SK-MEL-5 (cell line): ENCODE measurements at regions not wholly inside any gene's neighbourhood (a gene's known extent, or its start where the extent isn't known, plus 50 kb on each side); places are given as distances from the start of the nearest gene placed in this dataset.
A peak's percentile ranks its signal among the peaks of the same experiment; 100 is the strongest.

Source experiments
- DNase-seq: peaks from one replicate; pipeline ENCODE4 v3.0.0-alpha.2; 2016; ENCODE audit warnings: low read depth, low spot score
- in situ Hi-C: cut with HindIII; loops from 2 replicates; pipeline ENCODE4 v1.10.0; 2016; ENCODE audit warnings: low sequenced_read_pairs, high pct_unique_total_duplicates, low pct_unique_long_range_greater_than_20kb

DNA sequence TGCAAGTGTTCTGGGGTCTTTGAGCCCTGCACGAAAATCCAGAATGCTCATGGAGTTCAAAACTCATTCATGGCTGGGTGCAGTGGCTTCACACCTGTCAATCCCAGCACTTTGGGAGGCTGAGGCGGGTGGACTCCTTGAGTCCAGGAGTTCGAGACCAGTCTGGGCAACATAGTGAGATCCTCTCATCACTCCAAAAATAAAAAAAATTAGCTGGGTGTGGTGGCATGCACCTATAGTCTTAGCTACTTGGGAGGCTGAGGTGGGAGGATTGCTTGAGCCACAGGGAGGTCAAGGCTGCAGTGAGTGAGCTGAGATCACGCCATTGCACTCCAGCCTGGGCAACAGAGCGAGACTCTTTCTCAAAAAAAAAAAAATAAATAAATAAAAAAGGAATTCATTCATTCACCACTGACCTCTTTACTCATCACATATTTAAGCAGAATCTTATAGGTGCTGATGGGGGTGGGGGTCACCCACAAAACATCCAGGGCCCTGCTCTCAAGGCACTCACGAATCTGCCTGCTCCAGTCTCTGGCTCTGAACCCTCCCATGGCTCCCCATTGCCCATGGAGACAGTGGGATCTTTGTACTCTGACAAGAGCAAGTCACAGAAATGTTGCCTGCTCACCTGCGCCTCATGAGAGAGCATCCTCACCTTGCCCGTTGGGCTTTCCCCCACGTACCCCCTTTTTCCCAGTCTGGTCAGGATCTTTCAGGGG is 76.7 kb upstream of the IER5L start:
- in situ Hi-C loops: no loop called here
- DNase-seq: no peak

DNA sequence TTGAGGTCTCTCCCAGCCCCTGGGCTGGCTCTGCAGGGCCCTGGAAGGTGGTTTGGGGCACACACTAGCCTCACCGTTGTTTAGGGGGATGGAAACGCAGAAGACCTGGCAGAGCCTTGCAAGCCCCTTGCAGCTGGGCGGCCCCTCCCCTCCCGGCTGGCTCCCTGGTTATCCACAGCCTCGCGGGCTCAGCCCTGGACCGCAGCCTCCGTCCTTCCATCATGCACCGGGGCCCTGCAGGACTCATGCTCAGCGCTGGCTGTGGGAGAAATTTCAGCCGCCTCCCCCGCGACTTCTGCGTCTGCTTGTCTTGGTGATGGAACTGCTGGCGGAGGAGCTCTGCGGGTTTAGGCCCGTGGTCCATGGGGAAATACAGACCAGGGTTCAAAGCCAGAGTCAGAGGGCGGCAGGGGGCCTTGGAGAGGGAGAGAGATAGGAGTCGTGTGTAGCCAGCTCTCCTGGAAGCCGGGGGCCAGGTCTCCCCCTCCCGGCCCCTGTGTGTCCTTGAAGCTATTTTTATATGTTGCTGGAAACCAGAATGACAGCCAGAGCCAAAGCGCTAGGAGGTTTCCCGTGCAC is 75.8 kb upstream of the IER5L start:
- in situ Hi-C loops: no loop called here
- no peak for DNase-seq

GRCh38 chr9:129252937-129253802 is 75.1 kb upstream of the IER5L start:
- peak; percentile 31 for DNase-seq
- in situ Hi-C loops: no loop called here

DNA sequence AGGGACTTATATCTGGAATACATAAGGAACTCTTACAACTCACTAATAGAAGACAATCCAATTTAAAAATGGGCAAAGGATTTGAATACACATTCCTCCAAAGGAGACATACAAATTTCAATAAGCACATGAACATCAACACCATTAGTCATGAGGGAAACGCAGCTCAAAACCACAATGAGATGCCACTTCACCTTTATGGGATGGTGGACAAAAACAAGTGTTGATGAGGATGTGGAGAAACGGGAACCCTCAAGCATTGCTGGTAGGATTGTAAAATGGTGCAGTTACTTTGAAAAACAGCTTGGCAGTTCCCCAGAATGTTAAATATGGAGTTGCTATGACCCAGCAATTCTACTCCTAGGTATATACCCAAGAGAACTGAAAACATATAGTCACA is 72.7 kb upstream of the IER5L start:
- no peak for DNase-seq
- in situ Hi-C loops: no loop called here

- in situ Hi-C loops: no loop called here
- no peak for DNase-seq
These were observed 69.5 kb upstream of the IER5L start for GRCh38 chr9:129247285-129248153.

DNA sequence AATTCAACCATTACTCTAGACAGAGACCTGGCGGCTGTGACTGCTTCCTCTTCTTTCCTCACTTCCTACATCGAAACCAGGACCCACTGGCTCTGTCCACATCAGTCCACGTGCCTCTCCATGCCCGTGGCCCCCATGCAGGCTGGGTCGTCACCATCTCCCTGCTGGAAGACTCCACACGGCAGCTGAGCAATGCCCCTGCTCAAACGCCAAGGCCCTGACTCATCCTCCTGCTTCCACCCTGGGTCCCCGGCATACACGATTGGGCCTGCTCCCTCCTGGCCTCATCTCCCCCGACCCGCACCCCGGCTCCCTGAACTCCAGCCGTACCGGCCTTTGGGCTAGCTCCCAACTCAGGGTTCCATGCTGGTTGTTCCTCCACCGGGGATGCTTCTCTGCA is 67.2 kb upstream of the IER5L start:
- no peak for DNase-seq
- in situ Hi-C loops: no loop called here

DNA sequence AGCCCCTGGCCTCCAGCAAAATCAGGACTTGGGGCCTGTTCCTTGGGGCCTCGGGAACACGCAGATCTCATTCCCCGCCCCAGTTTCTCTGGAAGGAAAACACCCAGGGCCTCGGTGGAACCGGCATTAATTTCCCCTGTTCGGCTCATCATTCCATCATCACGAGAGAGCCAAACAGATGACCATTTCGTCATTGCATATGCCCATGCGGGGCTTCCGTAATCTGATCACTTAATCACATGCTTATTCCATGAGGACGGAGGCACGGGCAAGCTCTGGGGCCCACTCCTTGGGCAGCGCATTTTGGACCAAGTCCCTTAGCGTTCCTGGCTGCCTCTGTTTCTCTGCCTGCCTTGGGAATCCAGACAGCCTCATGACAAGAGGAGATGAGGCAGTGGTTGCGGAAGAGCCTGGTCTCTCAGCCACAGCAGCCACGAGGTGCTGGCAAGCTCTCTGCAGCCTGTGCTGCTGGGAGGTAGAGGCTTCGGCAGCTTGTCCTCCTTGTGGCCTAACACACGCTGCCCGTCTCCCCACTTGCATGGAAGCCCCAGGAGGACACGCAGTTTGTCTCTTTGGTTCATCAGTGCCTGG is 65.0 kb upstream of the IER5L start:
- in situ Hi-C loops: no loop called here
- peak; percentile 58 for DNase-seq

DNA sequence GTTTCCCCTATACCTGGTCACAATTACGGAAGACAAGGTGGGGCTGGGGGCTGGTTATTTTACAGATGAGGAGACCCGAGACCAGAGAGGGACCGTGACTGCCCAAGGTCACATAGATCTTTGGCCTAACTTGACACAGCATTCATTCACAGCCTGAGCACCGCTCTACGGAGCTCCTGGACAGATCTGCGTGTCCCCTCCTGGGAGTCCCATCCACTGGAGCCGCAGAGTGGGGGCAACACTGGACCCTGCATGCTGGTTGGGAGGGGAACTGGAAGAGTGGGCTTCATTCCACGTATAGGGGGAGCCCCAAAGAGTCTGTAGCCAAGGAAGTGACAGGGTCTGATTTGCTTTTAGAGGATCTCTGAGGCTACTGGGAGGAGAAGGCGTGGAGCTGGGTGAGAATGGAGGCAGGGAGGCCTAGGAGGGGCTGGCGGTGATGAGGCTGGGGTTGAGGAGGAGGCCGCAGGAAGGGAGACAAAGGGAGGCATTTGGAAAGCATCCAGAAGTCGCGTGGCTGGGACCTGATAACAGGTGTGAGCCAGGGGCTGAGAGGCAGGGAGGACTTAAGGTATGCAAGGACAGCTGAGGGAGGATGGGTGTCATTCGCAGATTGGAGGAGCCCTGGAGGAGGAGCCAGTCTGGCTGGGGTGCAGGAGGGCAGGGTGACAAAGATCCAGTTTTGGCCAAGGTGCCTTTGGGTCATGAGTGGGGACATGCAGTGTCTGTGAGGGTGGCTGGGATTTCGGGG is 64.3 kb upstream of the IER5L start:
- in situ Hi-C loops: no loop called here
- no peak for DNase-seq

GRCh38 chr9:129241725-129242124 is 63.7 kb upstream of the IER5L start:
- in situ Hi-C loops: no loop called here

GRCh38 chr9:129240581-129241211 is 62.6 kb upstream of the IER5L start:
- in situ Hi-C loops: no loop called here
- no peak for DNase-seq

More at GRCh38 chr9:129241725-129242124, 63.7 kb upstream of the IER5L start:
- DNase-seq: no peak

- DNase-seq: no peak
- in situ Hi-C loops: no loop called here
These were observed 62.0 kb upstream of the IER5L start for GRCh38 chr9:129239946-129240490.

GRCh38 chr9:129237803-129238202 is 59.7 kb upstream of the IER5L start:
- no peak for DNase-seq

GRCh38 chr9:129237164-129237611 is 59.1 kb upstream of the IER5L start:
- no peak for DNase-seq
- in situ Hi-C loops: no loop called here

More at GRCh38 chr9:129237803-129238202, 59.7 kb upstream of the IER5L start:
- in situ Hi-C loops: no loop called here

DNA sequence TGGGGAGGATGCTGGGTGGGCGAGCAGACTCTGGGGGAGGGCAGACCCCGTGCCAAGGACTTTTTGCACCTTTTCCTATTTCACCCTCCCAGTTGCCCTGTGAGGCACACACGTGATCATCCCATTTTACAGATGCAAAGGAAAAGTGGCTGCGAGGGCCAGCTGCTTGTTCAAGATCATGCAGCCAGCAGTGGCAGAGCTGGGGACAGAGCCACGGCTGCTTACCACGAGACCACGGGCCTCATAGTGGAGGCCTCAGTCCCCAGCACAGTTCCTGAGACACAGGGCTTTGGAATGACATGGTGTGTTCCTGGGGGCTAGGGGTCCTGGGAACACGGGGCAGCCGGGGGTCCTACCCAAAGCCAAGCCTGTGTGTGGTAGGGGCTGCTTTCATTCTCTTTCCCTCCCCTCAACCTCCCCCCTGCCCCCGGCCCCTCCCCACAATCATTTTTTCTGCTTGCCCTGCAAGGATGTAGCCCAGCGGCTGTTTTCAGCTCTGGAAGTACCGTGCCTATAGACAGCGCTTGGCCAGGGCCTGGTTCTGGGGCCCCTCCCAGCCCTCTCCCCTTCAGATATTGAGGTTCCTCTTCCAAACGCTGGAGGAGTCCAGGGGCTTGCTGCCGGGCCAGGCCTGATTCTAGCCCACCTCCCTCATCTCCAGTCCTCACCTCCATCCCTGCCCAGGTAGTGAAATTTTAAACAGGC is 58.5 kb upstream of the IER5L start:
- in situ Hi-C loops: no loop called here
- DNase-seq: no peak

DNA sequence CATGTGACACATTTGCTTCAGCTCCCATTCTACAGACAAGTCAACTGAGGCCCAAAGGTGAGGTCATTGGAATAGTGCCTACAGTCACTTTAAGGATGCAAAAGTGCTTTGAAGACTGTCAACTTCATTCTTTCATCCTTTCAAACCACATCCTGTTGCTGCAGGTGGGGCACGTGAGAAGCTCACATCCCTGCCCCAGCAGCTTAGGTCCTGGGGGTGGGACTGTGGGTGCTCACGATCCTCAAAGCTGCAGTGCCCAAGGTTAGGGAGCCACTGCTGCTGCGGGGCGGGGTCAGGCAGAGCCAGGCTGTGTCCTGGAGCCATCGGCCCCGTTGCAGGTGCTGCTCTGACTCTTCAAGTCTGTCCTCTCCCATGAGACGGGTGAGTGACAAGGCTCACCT is 57.9 kb upstream of the IER5L start:
- no peak for DNase-seq
- in situ Hi-C loops: no loop called here
